ENCODE measurements at regions not wholly inside any gene's neighbourhood (a gene's known extent, or its start where the extent isn't known, plus 50 kb on each side); places are given as distances from the start of the nearest gene placed in this dataset.

- Histone ChIP-seq H3K4me3 (ENCODE audit: extremely low read depth, insufficient read depth, low read length, poor library complexity, severe bottlenecking) (no peak overlapping the region), H3K36me3 (ENCODE audit: control insufficient read depth, insufficient read depth, low read length) (no peaks in the 10 kb centered on the region), H3K4me1 (ENCODE audit: control insufficient read depth, insufficient read depth, low read length, poor library complexity, severe bottlenecking) (peaks cover 9% of the 10 kb centered on the region), H3K27ac (ENCODE audit: low read depth, low read length, severe bottlenecking) (no peak overlapping the region), H3K9me3 (ENCODE audit: control insufficient read depth, low read length) (no peaks in the 10 kb centered on the region)
- 67 to 74% methylated on average over 7 of the region's 10 CpGs for WGBS, 2 experiments (ENCODE audit: insufficient coverage in 2 of 2)
Measured at GRCh38 chr20:6692566-6693173, 74.8 kb upstream of the BMP2 start.

GRCh38 chr20:6691516-6691915 lies 76.0 kb upstream of the BMP2 start:
- Histone ChIP-seq H3K36me3 (ENCODE audit: control insufficient read depth, insufficient read depth, low read length) (no peaks in the 10 kb centered on the region), H3K4me3 (ENCODE audit: extremely low read depth, insufficient read depth, low read length, poor library complexity, severe bottlenecking) (no peak overlapping the region), H3K27ac (ENCODE audit: low read depth, low read length, severe bottlenecking) (no peak overlapping the region), H3K4me1 (ENCODE audit: control insufficient read depth, insufficient read depth, low read length, poor library complexity, severe bottlenecking) (peaks cover 5% of the 10 kb centered on the region), H3K9me3 (ENCODE audit: control insufficient read depth, low read length) (no peaks in the 10 kb centered on the region)
- WGBS, 2 experiments (ENCODE audit: insufficient coverage in 2 of 2): no CpG with 5 or more reads among the region's 4 CpGs

- WGBS, 2 experiments (ENCODE audit: insufficient coverage in 2 of 2): 80% methylated on average over 3 of the region's 7 CpGs; no CpG with 5 or more reads in 1 of the 2 experiments
- H3K27ac ChIP-seq (ENCODE audit: low read depth, low read length, severe bottlenecking): no peak overlapping the region
- no peak overlapping the region for H3K4me3 ChIP-seq (ENCODE audit: extremely low read depth, insufficient read depth, low read length, poor library complexity, severe bottlenecking)
- no peaks in the 10 kb centered on the region for H3K36me3 ChIP-seq (ENCODE audit: control insufficient read depth, insufficient read depth, low read length)
- H3K4me1 ChIP-seq (ENCODE audit: control insufficient read depth, insufficient read depth, low read length, poor library complexity, severe bottlenecking): peaks cover 10% of the 10 kb centered on the region
- no peaks in the 10 kb centered on the region for H3K9me3 ChIP-seq (ENCODE audit: control insufficient read depth, low read length)
Measured at GRCh38 chr20:6689339-6689973, 78.0 kb upstream of the BMP2 start.

- no peak overlapping the region for H3K4me3 ChIP-seq (ENCODE audit: extremely low read depth, insufficient read depth, low read length, poor library complexity, severe bottlenecking)
- H3K4me1 ChIP-seq (ENCODE audit: control insufficient read depth, insufficient read depth, low read length, poor library complexity, severe bottlenecking): peaks cover 5% of the 10 kb centered on the region
- WGBS, 2 experiments (ENCODE audit: insufficient coverage in 2 of 2): no CpG with 5 or more reads among the region's 2 CpGs
- no peak overlapping the region for H3K27ac ChIP-seq (ENCODE audit: low read depth, low read length, severe bottlenecking)
- H3K9me3 ChIP-seq (ENCODE audit: control insufficient read depth, low read length): no peaks in the 10 kb centered on the region
- H3K36me3 ChIP-seq (ENCODE audit: control insufficient read depth, insufficient read depth, low read length): no peaks in the 10 kb centered on the region
Measured at GRCh38 chr20:6686171-6686570, 81.3 kb upstream of the BMP2 start.

- 80% methylated on average over 2 of the region's 4 CpGs; no CpG with 5 or more reads in 1 of the 2 experiments for WGBS, 2 experiments (ENCODE audit: insufficient coverage in 2 of 2)
- no peak overlapping the region for H3K4me3 ChIP-seq (ENCODE audit: extremely low read depth, insufficient read depth, low read length, poor library complexity, severe bottlenecking)
- H3K4me1 ChIP-seq (ENCODE audit: control insufficient read depth, insufficient read depth, low read length, poor library complexity, severe bottlenecking): peaks cover 5% of the 10 kb centered on the region
- H3K9me3 ChIP-seq (ENCODE audit: control insufficient read depth, low read length): no peaks in the 10 kb centered on the region
- peak overlapping the region; percentile 1 for H3K27ac ChIP-seq (ENCODE audit: low read depth, low read length, severe bottlenecking)
- no peaks in the 10 kb centered on the region for H3K36me3 ChIP-seq (ENCODE audit: control insufficient read depth, insufficient read depth, low read length)
Measured at GRCh38 chr20:6685626-6686025, 81.9 kb upstream of the BMP2 start.

GRCh38 chr20:6685181-6685582 lies 82.3 kb upstream of the BMP2 start:
- peaks cover 5% of the 10 kb centered on the region for H3K4me1 ChIP-seq (ENCODE audit: control insufficient read depth, insufficient read depth, low read length, poor library complexity, severe bottlenecking)
- H3K9me3 ChIP-seq (ENCODE audit: control insufficient read depth, low read length): no peaks in the 10 kb centered on the region
- H3K4me3 ChIP-seq (ENCODE audit: extremely low read depth, insufficient read depth, low read length, poor library complexity, severe bottlenecking): no peak overlapping the region
- H3K27ac ChIP-seq (ENCODE audit: low read depth, low read length, severe bottlenecking): peak overlapping the region; percentile 17
- no peaks in the 10 kb centered on the region for H3K36me3 ChIP-seq (ENCODE audit: control insufficient read depth, insufficient read depth, low read length)
- WGBS, 2 experiments (ENCODE audit: insufficient coverage in 2 of 2): 81 to 94% methylated on average over 2 of the region's 5 CpGs

- Histone ChIP-seq H3K4me1 (ENCODE audit: control insufficient read depth, insufficient read depth, low read length, poor library complexity, severe bottlenecking) (peaks cover 5% of the 10 kb centered on the region), H3K4me3 (ENCODE audit: extremely low read depth, insufficient read depth, low read length, poor library complexity, severe bottlenecking) (no peak overlapping the region), H3K27ac (ENCODE audit: low read depth, low read length, severe bottlenecking) (no peak overlapping the region), H3K36me3 (ENCODE audit: control insufficient read depth, insufficient read depth, low read length) (no peaks in the 10 kb centered on the region), H3K9me3 (ENCODE audit: control insufficient read depth, low read length) (no peaks in the 10 kb centered on the region)
- WGBS, 2 experiments (ENCODE audit: insufficient coverage in 2 of 2): 73 to 100% methylated on average over 3 of the region's 9 CpGs
Measured at GRCh38 chr20:6683021-6683977, 84.2 kb upstream of the BMP2 start.

- no peak overlapping the region for H3K4me3 ChIP-seq (ENCODE audit: extremely low read depth, insufficient read depth, low read length, poor library complexity, severe bottlenecking)
- H3K4me1 ChIP-seq (ENCODE audit: control insufficient read depth, insufficient read depth, low read length, poor library complexity, severe bottlenecking): peaks cover 3% of the 10 kb centered on the region
- no peaks in the 10 kb centered on the region for H3K36me3 ChIP-seq (ENCODE audit: control insufficient read depth, insufficient read depth, low read length)
- H3K9me3 ChIP-seq (ENCODE audit: control insufficient read depth, low read length): no peaks in the 10 kb centered on the region
- WGBS, 2 experiments (ENCODE audit: insufficient coverage in 2 of 2): 90 to 91% methylated on average over 6 of the region's 7 CpGs
- H3K27ac ChIP-seq (ENCODE audit: low read depth, low read length, severe bottlenecking): no peak overlapping the region
Measured at GRCh38 chr20:6680854-6681253, 86.6 kb upstream of the BMP2 start.

- H3K9me3 ChIP-seq (ENCODE audit: control insufficient read depth, low read length): no peaks in the 10 kb centered on the region
- H3K36me3 ChIP-seq (ENCODE audit: control insufficient read depth, insufficient read depth, low read length): no peaks in the 10 kb centered on the region
- H3K4me1 ChIP-seq (ENCODE audit: control insufficient read depth, insufficient read depth, low read length, poor library complexity, severe bottlenecking): no peaks in the 10 kb centered on the region
- no peak overlapping the region for H3K27ac ChIP-seq (ENCODE audit: low read depth, low read length, severe bottlenecking)
- H3K4me3 ChIP-seq (ENCODE audit: extremely low read depth, insufficient read depth, low read length, poor library complexity, severe bottlenecking): no peak overlapping the region
- WGBS, 2 experiments (ENCODE audit: insufficient coverage in 2 of 2): 89 to 100% methylated on average over 1 of the region's 2 CpGs
Measured at GRCh38 chr20:6680441-6680840, 87.0 kb upstream of the BMP2 start.

- no peak overlapping the region for H3K27ac ChIP-seq (ENCODE audit: low read depth, low read length, severe bottlenecking)
- 56 to 67% methylated on average over 1 to 2 of the region's 2 CpGs for WGBS, 2 experiments (ENCODE audit: insufficient coverage in 2 of 2)
- no peaks in the 10 kb centered on the region for H3K9me3 ChIP-seq (ENCODE audit: control insufficient read depth, low read length)
- H3K36me3 ChIP-seq (ENCODE audit: control insufficient read depth, insufficient read depth, low read length): no peaks in the 10 kb centered on the region
- no peaks in the 10 kb centered on the region for H3K4me1 ChIP-seq (ENCODE audit: control insufficient read depth, insufficient read depth, low read length, poor library complexity, severe bottlenecking)
- no peak overlapping the region for H3K4me3 ChIP-seq (ENCODE audit: extremely low read depth, insufficient read depth, low read length, poor library complexity, severe bottlenecking)
Measured at GRCh38 chr20:6679086-6679485, 88.4 kb upstream of the BMP2 start.

Data from mesodermal cell (in vitro differentiated cells).